Stimulated activated CD8-positive, alpha-beta memory T cell treated with anti-CD3 and anti-CD28 coated beads, Interleukin-2, amount 100 ng/mL, for 48 hours (primary cell): ENCODE measurements at regions not wholly inside any gene's neighbourhood (a gene's known extent, or its start where the extent isn't known, plus 50 kb on each side); places are given as distances from the start of the nearest gene placed in this dataset.

Experiments
- DNase-seq, 2 donors: peaks; one replicate each; pipeline ENCODE4 v3.0.0-alpha.2; 2020; ENCODE audit warnings: low read depth in 2 of 2

DNA sequence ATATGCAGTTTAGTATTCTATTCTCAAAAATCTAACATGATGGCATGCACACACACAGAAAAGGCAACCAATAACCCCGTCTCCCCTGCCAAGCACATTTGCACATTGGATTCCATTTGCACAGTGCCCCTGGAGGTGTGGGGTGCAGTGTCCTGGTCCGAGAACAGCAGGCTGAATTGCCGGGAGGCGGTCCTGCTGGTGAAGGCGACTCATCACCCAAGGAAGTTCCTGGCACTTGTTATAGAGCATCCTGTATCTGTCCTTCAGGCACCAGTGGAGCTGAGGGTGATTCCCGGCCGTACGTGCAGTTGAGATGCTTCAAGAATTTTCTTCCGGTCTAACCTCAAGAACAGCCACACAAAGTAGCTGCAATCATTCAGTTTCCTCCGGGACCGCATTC, 73.0 kb upstream of the RAB12 start:
- DNase-seq, result no peak

- DNase-seq, result no peak
These were observed 72.3 kb upstream of the RAB12 start for GRCh38 chr18:8536922-8537321.

GRCh38 chr18:8537400-8537799, 71.8 kb upstream of the RAB12 start:
- no peak for DNase-seq

GRCh38 chr18:8538935-8539334, 70.3 kb upstream of the RAB12 start:
- no peak for DNase-seq

GRCh38 chr18:8546677-8547076, 62.6 kb upstream of the RAB12 start:
- DNase-seq, result no peak

DNA sequence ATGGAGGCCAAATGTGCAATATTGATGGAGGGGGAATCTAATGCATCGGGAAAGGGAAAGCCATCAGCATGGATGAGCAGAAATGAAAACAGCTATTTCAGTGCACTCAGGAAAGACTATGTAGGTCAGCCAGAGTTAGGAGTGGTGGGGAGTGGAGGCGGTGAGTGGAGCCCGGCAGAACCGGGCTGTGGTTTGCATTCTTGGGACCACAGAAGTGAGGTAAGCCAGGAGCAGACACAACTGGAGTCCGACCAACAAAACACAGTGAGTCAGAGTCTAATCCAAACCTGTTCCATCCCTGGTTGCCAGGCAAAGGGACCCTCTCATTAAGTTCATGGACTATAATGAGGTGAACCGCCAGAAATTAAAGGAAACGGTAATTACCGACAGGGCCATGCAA, 61.1 kb upstream of the RAB12 start:
- DNase-seq, result no peak

GRCh38 chr18:8549254-8549757, 59.9 kb upstream of the RAB12 start:
- no peak for DNase-seq

DNA sequence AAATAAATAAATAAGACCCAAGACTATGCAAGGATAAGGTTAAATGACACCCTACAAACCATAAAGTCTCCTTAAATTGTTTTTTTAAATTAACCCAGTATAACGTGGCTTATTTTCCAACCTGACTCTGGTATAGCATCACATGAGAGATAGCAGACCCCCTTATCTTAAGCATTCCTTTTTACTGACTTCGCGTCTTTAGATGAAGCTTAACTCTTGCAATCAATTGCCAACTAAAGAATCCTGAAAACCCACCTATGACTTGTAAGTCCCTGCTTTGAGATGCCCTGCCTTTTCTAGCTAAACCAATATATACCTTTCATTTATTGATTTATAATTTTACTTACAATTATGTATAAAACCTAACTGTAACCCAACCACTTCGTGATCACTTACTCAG, 57.1 kb upstream of the RAB12 start:
- DNase-seq, result no peak

DNA sequence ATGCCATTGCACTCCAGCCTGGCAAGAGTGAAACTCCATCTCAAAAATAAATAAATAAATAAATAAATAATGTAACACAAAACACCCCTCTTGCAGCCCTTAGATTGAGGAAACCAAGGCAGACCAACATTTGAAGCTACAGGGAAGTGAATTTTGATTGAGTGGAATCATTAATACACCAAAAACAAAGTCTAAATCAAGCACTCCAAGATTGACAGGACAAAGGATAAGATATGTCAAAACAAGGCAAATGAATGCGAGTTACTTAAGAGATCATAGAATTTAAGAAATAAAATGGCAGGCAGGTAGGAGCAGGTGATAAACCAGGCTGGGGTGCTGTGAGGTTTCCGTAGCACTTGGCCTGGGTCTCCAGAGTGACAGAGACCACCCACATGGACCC, 54.9 kb upstream of the RAB12 start:
- DNase-seq, result no peak

- DNase-seq, result no peak
These were observed 52.8 kb upstream of the RAB12 start for GRCh38 chr18:8556424-8556823.
